ENCODE measurements at regions not wholly inside any gene's neighbourhood (a gene's known extent, or its start where the extent isn't known, plus 50 kb on each side); places are given as distances from the start of the nearest gene placed in this dataset.

GRCh38 chr13:84455143-84455905, 573.0 kb upstream of the SLITRK1 start:
- Histone ChIP-seq H3K27ac (no peak overlapping the region), H3K9me3 (no peaks in the 10 kb centered on the region), H3K4me1 (no peaks in the 10 kb centered on the region), H3K36me3 (no peaks in the 10 kb centered on the region), H3K4me3 (no peak overlapping the region), H3K27me3 (no peaks in the 10 kb centered on the region)
- no peak for TF ChIP-seq POLR2A (IDR thresholded peaks at IDR 0.05)
- TF ChIP-seq, protein P1, sequence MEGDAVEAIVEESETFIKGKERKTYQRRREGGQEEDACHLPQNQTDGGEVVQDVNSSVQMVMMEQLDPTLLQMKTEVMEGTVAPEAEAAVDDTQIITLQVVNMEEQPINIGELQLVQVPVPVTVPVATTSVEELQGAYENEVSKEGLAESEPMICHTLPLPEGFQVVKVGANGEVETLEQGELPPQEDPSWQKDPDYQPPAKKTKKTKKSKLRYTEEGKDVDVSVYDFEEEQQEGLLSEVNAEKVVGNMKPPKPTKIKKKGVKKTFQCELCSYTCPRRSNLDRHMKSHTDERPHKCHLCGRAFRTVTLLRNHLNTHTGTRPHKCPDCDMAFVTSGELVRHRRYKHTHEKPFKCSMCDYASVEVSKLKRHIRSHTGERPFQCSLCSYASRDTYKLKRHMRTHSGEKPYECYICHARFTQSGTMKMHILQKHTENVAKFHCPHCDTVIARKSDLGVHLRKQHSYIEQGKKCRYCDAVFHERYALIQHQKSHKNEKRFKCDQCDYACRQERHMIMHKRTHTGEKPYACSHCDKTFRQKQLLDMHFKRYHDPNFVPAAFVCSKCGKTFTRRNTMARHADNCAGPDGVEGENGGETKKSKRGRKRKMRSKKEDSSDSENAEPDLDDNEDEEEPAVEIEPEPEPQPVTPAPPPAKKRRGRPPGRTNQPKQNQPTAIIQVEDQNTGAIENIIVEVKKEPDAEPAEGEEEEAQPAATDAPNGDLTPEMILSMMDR (IDR thresholded peaks at IDR 0.05 in 4 of 5, conservative IDR thresholded peaks at IDR 0.05 in 1 of 5) = no peak
- in situ Hi-C loops (cut with MboI; ENCODE audit: low sequenced_read_pairs in 4 of 4) (no loop called here), intact Hi-C loops (cut with DNase I; ENCODE audit: low total_unique reads) (no loop called here)
- no peak for ATAC-seq
- no peak for DNase-seq

GRCh38 chr13:84447640-84447978, 565.3 kb upstream of the SLITRK1 start:
- no peak for TF ChIP-seq POLR2A (IDR thresholded peaks at IDR 0.05)
- TF ChIP-seq, protein P1 (IDR thresholded peaks at IDR 0.05 in 4 of 5, conservative IDR thresholded peaks at IDR 0.05 in 1 of 5) = no peak
- Histone ChIP-seq H3K27me3 (no peaks in the 10 kb centered on the region), H3K4me3 (no peak overlapping the region), H3K36me3 (no peaks in the 10 kb centered on the region), H3K27ac (no peak overlapping the region), H3K4me1 (no peaks in the 10 kb centered on the region), H3K9me3 (no peaks in the 10 kb centered on the region)
- in situ Hi-C loops (cut with MboI; ENCODE audit: low sequenced_read_pairs in 4 of 4) (no loop called here), intact Hi-C loops (cut with DNase I; ENCODE audit: low total_unique reads) (no loop called here)
- DNase-seq (no peak), ATAC-seq (no peak)

DNA sequence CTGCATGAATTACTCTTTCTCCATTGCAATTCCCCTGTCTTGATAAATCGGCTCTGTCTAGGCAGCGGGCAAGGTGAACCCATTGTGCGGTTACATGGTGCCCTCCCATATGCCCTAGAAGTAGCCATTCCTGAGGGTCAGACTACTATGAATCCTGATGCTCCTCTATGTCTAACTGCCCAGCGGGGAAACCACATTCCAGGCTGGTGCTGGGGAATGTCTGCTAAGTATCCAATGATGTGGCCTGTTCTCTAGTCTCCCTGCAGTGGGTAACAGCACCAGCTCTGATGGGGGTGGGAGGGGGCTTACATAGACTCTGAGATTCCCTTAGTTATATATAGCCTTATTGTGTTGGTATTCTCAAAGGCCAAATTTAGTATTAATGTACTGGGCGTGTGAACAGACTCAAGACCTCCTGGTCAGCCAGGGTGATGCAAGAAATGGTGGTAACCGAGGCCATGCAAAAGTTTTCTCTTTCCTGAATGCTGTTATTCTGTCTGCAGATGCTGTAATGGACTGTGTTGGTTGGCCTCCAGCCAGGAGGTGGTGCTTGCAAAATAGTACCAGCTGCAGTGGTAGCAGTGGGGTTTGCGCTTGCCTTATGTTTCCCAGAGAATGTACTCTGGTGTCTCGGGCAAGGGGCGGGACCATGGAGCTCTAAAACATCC, 564.8 kb upstream of the SLITRK1 start:
- DNase-seq = no peak
- TF ChIP-seq POLR2A (IDR thresholded peaks at IDR 0.05) = no peak
- TF ChIP-seq, protein P1 (IDR thresholded peaks at IDR 0.05 in 4 of 5, conservative IDR thresholded peaks at IDR 0.05 in 1 of 5) = no peak
- Histone ChIP-seq H3K27me3 (no peaks in the 10 kb centered on the region), H3K4me1 (no peaks in the 10 kb centered on the region), H3K36me3 (no peaks in the 10 kb centered on the region), H3K9me3 (no peaks in the 10 kb centered on the region), H3K4me3 (no peak overlapping the region), H3K27ac (no peak overlapping the region)
- in situ Hi-C loops (cut with MboI; ENCODE audit: low sequenced_read_pairs in 4 of 4) (no loop called here), intact Hi-C loops (cut with DNase I; ENCODE audit: low total_unique reads) (no loop called here)
- no peak for ATAC-seq

DNA sequence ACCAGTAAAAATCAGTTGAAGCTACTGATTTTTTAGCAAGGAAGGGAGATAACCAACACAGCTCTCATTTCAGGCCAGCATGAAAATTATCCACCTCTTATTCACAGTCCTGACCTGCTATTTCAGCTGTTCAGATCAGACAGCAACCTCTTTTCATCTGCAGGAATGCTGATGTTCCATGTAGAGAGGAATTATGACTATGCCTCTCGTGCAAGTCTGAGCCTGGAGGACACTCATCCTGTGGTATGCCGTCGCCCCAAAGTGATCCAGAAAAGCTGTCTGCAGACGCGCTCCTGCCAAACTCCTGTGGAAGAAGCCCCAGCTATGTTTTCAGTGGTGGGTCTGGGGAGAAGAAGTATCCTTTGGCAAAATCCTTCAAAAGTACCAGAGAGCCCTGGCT, 563.5 kb upstream of the SLITRK1 start:
- H3K27ac ChIP-seq = no peak overlapping the region
- in situ Hi-C loops (cut with MboI; ENCODE audit: low sequenced_read_pairs in 4 of 4) (no loop called here), intact Hi-C loops (cut with DNase I; ENCODE audit: low total_unique reads) (no loop called here)

More for the DNA sequence above, 563.5 kb upstream of the SLITRK1 start:
- Histone ChIP-seq H3K36me3 (no peaks in the 10 kb centered on the region), H3K4me1 (no peaks in the 10 kb centered on the region), H3K9me3 (no peaks in the 10 kb centered on the region), H3K27me3 (no peaks in the 10 kb centered on the region), H3K4me3 (no peak overlapping the region)
- TF ChIP-seq, protein P1 (IDR thresholded peaks at IDR 0.05 in 4 of 5, conservative IDR thresholded peaks at IDR 0.05 in 1 of 5) = no peak
- TF ChIP-seq POLR2A (IDR thresholded peaks at IDR 0.05) = no peak
- DNase-seq (no peak), ATAC-seq (no peak)
